SK-N-MC (cell line): ENCODE measurements at regions not wholly inside any gene's neighbourhood (a gene's known extent, or its start where the extent isn't known, plus 50 kb on each side); places are given as distances from the start of the nearest gene placed in this dataset.

Experiments
- EZH2 ChIP-seq: fragments of 200-600 bp; sonication (generic); IDR thresholded peaks from one replicate; pipeline ENCODE4 v1.6.1; 2017; ENCODE audit warnings: antibody characterized with exemption
- POLR2AphosphoS5 ChIP-seq: IDR thresholded peaks from 2 replicates; pipeline ENCODE4 v1.6.1; 2012; ENCODE audit warnings: mild to moderate bottlenecking, low read depth, low read length, borderline replicate concordance

- no peak for TF ChIP-seq EZH2
- TF ChIP-seq POLR2AphosphoS5: no peak
These were observed 274.9 kb downstream of the ABHD5 start for GRCh38 chr3:43965656-43966055.
